Neural progenitor cell (in vitro differentiated cells): ENCODE measurements at regions not wholly inside any gene's neighbourhood (a gene's known extent, or its start where the extent isn't known, plus 50 kb on each side); places are given as distances from the start of the nearest gene placed in this dataset.

ENCODE experiments used
- DNase-seq: peaks from one replicate; pipeline ENCODE4 v3.0.0-alpha.2; 2016; ENCODE audit warnings: low spot score
- H2AFZ ChIP-seq: fragments of 200-600 bp; sonication (generic); replicated peaks from 2 replicates; pipeline ENCODE4 v1.6.1; 2016; ENCODE audit warnings: antibody characterized with exemption
- H3F3A ChIP-seq: fragments of 200-600 bp; sonication (generic); 2 replicates; pipeline ENCODE4 v1.6.1; 2016; ENCODE audit warnings: antibody characterized with exemption, low read depth
- H3K27ac ChIP-seq: fragments of 200-600 bp; sonication (generic); 2 replicates; pipeline ENCODE4 v1.5.1; 2016; ENCODE audit warnings: mild to moderate bottlenecking
- H3K27me3 ChIP-seq: fragments of 200-600 bp; sonication (generic); 2 replicates; pipeline ENCODE4 v1.6.1; 2016; ENCODE audit warnings: mild to moderate bottlenecking, moderate library complexity
- H3K36me3 ChIP-seq: fragments of 200-600 bp; sonication (generic); 2 replicates; pipeline ENCODE4 v1.5.1; 2016
- H3K4me1 ChIP-seq: fragments of 200-600 bp; sonication (generic); 2 replicates; pipeline ENCODE4 v1.6.1; 2016; ENCODE audit warnings: mixed run types
- H3K4me2 ChIP-seq: fragments of 200-600 bp; sonication (generic); 2 replicates; pipeline ENCODE4 v1.6.1; 2016
- H3K4me3 ChIP-seq: fragments of 200-600 bp; sonication (generic); 2 replicates; pipeline ENCODE4 v1.5.1; 2016
- H3K79me2 ChIP-seq: fragments of 200-600 bp; sonication (generic); 2 replicates; pipeline ENCODE4 v1.6.1; 2016; ENCODE audit warnings: low read depth
- H3K9ac ChIP-seq: fragments of 200-600 bp; sonication (generic); 2 replicates; pipeline ENCODE4 v1.6.1; 2016
- H3K9me3 ChIP-seq: fragments of 200-600 bp; sonication (generic); 2 replicates; pipeline ENCODE4 v1.5.1; 2016; ENCODE audit warnings: low read depth
- H4K20me1 ChIP-seq: fragments of 200-600 bp; sonication (generic); 2 replicates; pipeline ENCODE4 v1.6.1; 2016; ENCODE audit warnings: low read depth
- H3K27ac Mint-ChIP-seq: 3 replicates; pipeline ENCODE4 v1.8.0; 2021; ENCODE audit warnings: mixed read lengths
- H3K27me3 Mint-ChIP-seq: 2 replicates; pipeline ENCODE4 v1.8.0; 2022; ENCODE audit warnings: low read depth, mild to moderate bottlenecking, inconsistent platforms, moderate library complexity, mixed read lengths; ENCODE audit not compliant: insufficient read depth
- H3K36me3 Mint-ChIP-seq: 3 replicates; pipeline ENCODE4 v1.8.0; 2021; ENCODE audit warnings: mixed read lengths
- H3K4me1 Mint-ChIP-seq: 3 replicates; pipeline ENCODE4 v1.8.0; 2021; ENCODE audit warnings: mixed read lengths
- H3K4me3 Mint-ChIP-seq: 3 replicates; pipeline ENCODE4 v1.8.0; 2021; ENCODE audit warnings: mild to moderate bottlenecking, moderate library complexity, mixed read lengths
- H3K9me3 Mint-ChIP-seq: 3 replicates; pipeline ENCODE4 v1.8.0; 2020; ENCODE audit warnings: mixed read lengths
- EZH2 ChIP-seq: fragments of 200-600 bp; sonication (generic); IDR thresholded peaks from 2 replicates; pipeline ENCODE4 v1.6.1; 2017; ENCODE audit warnings: antibody characterized with exemption, mild to moderate bottlenecking, moderate library complexity
- EZH2phosphoT487 ChIP-seq: fragments of 200-600 bp; sonication (generic); IDR thresholded peaks from 2 replicates; pipeline ENCODE4 v1.6.1; 2017; ENCODE audit warnings: antibody characterized with exemption
- TF ChIP-seq, protein P1 (sequence below): fragments of 200-600 bp; sonication (generic); IDR thresholded peaks from 2 replicates; pipeline ENCODE4 v1.5.1; 2017; ENCODE audit warnings: antibody characterized with exemption, mild to moderate bottlenecking

GRCh38 chr5:7214906-7215416, 181.0 kb upstream of the ADCY2 start:
- TF ChIP-seq EZH2phosphoT487 (no peak), EZH2 (no peak)
- TF ChIP-seq, protein P1, sequence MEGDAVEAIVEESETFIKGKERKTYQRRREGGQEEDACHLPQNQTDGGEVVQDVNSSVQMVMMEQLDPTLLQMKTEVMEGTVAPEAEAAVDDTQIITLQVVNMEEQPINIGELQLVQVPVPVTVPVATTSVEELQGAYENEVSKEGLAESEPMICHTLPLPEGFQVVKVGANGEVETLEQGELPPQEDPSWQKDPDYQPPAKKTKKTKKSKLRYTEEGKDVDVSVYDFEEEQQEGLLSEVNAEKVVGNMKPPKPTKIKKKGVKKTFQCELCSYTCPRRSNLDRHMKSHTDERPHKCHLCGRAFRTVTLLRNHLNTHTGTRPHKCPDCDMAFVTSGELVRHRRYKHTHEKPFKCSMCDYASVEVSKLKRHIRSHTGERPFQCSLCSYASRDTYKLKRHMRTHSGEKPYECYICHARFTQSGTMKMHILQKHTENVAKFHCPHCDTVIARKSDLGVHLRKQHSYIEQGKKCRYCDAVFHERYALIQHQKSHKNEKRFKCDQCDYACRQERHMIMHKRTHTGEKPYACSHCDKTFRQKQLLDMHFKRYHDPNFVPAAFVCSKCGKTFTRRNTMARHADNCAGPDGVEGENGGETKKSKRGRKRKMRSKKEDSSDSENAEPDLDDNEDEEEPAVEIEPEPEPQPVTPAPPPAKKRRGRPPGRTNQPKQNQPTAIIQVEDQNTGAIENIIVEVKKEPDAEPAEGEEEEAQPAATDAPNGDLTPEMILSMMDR: no peak
- no peaks in the 10 kb centered on the region for H4K20me1 ChIP-seq
- no peak for DNase-seq
- H3K27me3 ChIP-seq: no peaks in the 10 kb centered on the region
- no peak overlapping the region for H3K27ac ChIP-seq
- no peaks in the 10 kb centered on the region for H3K36me3 ChIP-seq
- Mint-ChIP-seq H3K4me3 (no peak overlapping the region), H3K9me3 (no peaks in the 10 kb centered on the region), H3K36me3 (no peaks in the 10 kb centered on the region), H3K27me3 (peaks cover 2% of the 10 kb centered on the region), H3K27ac (no peak overlapping the region), H3K4me1 (no peaks in the 10 kb centered on the region)
- no peak overlapping the region for H3K4me3 ChIP-seq
- no peak overlapping the region for H2AFZ ChIP-seq
- H3K4me2 ChIP-seq: no peak overlapping the region
- H3K9ac ChIP-seq: no peak overlapping the region
- no peaks in the 10 kb centered on the region for H3F3A ChIP-seq
- H3K79me2 ChIP-seq: no peaks in the 10 kb centered on the region
- no peaks in the 10 kb centered on the region for H3K4me1 ChIP-seq
- no peaks in the 10 kb centered on the region for H3K9me3 ChIP-seq

DNA sequence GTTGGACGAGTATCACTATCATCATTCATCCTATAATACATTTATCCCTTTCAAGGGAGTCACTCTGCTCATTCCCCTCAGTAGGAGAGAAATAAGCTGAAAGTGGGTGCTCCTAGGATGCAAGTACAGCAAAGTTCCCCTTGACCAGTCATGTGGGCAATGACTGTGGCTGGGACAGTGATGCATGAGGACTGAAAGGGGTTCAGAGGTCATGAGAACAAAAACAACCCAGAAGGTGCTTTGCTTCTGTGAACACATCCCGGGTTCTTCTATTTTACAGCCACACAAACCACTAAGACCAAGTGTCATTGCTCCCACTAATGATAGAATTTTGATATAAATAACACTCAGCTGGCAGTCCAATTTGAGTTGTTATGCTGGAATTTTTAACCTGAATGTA, 177.8 kb upstream of the ADCY2 start:
- H3K4me3 Mint-ChIP-seq: no peak overlapping the region
- H4K20me1 ChIP-seq: no peaks in the 10 kb centered on the region
- H3K4me2 ChIP-seq: no peak overlapping the region
- no peaks in the 10 kb centered on the region for H3F3A ChIP-seq
- H3K9ac ChIP-seq: no peak overlapping the region
- no peaks in the 10 kb centered on the region for H3K27me3 ChIP-seq
- no peak overlapping the region for H3K27ac ChIP-seq
- DNase-seq: no peak
- H3K4me1 Mint-ChIP-seq: no peaks in the 10 kb centered on the region
- H3K27ac Mint-ChIP-seq: no peak overlapping the region
- H3K9me3 ChIP-seq: no peaks in the 10 kb centered on the region
- TF ChIP-seq EZH2phosphoT487 (no peak), EZH2 (no peak)
- TF ChIP-seq, protein P1: no peak
- H3K9me3 Mint-ChIP-seq: no peaks in the 10 kb centered on the region
- no peak overlapping the region for H3K4me3 ChIP-seq
- no peaks in the 10 kb centered on the region for H3K36me3 Mint-ChIP-seq
- no peaks in the 10 kb centered on the region for H3K79me2 ChIP-seq
- H3K36me3 ChIP-seq: no peaks in the 10 kb centered on the region
- H2AFZ ChIP-seq: no peak overlapping the region
- no peaks in the 10 kb centered on the region for H3K27me3 Mint-ChIP-seq
- H3K4me1 ChIP-seq: no peaks in the 10 kb centered on the region

GRCh38 chr5:7220156-7220555, 175.8 kb upstream of the ADCY2 start:
- Histone ChIP-seq H3K4me3 (no peak overlapping the region), H3K36me3 (no peaks in the 10 kb centered on the region), H3K9ac (no peak overlapping the region), H3K4me2 (no peak overlapping the region), H3K27me3 (no peaks in the 10 kb centered on the region), H4K20me1 (no peaks in the 10 kb centered on the region), H2AFZ (no peak overlapping the region), H3F3A (no peaks in the 10 kb centered on the region), H3K9me3 (no peaks in the 10 kb centered on the region), H3K4me1 (no peaks in the 10 kb centered on the region), H3K27ac (no peak overlapping the region), H3K79me2 (no peaks in the 10 kb centered on the region)
- Mint-ChIP-seq H3K4me1 (no peaks in the 10 kb centered on the region), H3K36me3 (no peaks in the 10 kb centered on the region), H3K4me3 (no peak overlapping the region), H3K27ac (no peak overlapping the region), H3K9me3 (no peaks in the 10 kb centered on the region), H3K27me3 (no peaks in the 10 kb centered on the region)
- TF ChIP-seq, protein P1: no peak
- no peak for TF ChIP-seq EZH2
- TF ChIP-seq EZH2phosphoT487: no peak
- no peak for DNase-seq
